ENCODE measurements at regions not wholly inside any gene's neighbourhood (a gene's known extent, or its start where the extent isn't known, plus 50 kb on each side); places are given as distances from the start of the nearest gene placed in this dataset.

- TF ChIP-seq EP300 (IDR thresholded peaks at IDR 0.05; ENCODE audit: low read depth) (no peak), CTCF (IDR thresholded peaks at IDR 0.05) (no peak), POLR2AphosphoS5 (IDR thresholded peaks at IDR 0.05) (no peak)
Observed at GRCh38 chr7:52352013-52352981, 683.1 kb upstream of the POM121L12 start.
